ENCODE measurements at regions not wholly inside any gene's neighbourhood (a gene's known extent, or its start where the extent isn't known, plus 50 kb on each side); places are given as distances from the start of the nearest gene placed in this dataset.

DNA sequence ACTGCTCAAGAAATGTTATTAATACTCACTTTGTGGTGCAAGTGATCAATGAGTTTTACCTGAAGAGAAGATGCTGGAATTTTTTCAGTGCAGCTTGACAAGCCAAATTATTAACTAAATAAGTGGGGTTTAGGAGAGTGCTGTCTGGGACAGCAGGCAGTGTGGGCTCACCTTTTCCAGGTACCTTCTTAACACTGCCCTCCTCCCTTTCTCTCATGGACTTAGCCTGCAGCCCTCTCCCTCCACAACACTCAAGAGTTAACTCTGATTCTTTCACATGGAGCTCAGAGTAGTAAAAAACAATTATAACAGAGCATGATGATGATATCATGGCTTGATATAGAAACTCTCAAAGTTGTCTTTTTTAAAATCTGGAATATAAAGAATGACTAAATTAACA lies 404.8 kb upstream of the SLC30A5 start:
- TF ChIP-seq EZH2 (IDR thresholded peaks at IDR 0.05; ENCODE audit: borderline replicate concordance, low read depth, low read length, poor library complexity, severe bottlenecking) (no peak), CTCF (conservative IDR thresholded peaks at IDR 0.05; ENCODE audit: low read depth, low read length) (no peak)

Measured in A673 (cell line).